Liver (tissue), 8 donors: ENCODE measurements at regions not wholly inside any gene's neighbourhood (a gene's known extent, or its start where the extent isn't known, plus 50 kb on each side); places are given as distances from the start of the nearest gene placed in this dataset.

ENCODE experiments used
- DNase-seq: peaks from one replicate; pipeline ENCODE4 v3.0.0-alpha.2; 2017; ENCODE audit warnings: low spot score
- H3K27ac ChIP-seq, 2 donors: one replicate each; pipeline ENCODE4 v1.7.0; 2013; ENCODE audit warnings: inconsistent platforms in 2 of 2, low read length in 2 of 2, control low read depth in 1 of 2, low read depth in 1 of 2, mild to moderate bottlenecking in 1 of 2
- H3K27me3 ChIP-seq, 4 donors: one replicate each; pipeline versions ENCODE4 v1.6.1 to v1.7.0; 2013; ENCODE audit warnings: low read length in 3 of 4, inconsistent platforms in 1 of 4, mild to moderate bottlenecking in 1 of 4, moderate library complexity in 1 of 4; ENCODE audit not compliant: control insufficient read depth in 4 of 4, insufficient read depth in 4 of 4
- H3K36me3 ChIP-seq, 4 donors: one replicate each; pipeline versions ENCODE4 v1.6.1 to v1.7.0; 2013; ENCODE audit warnings: low read length in 3 of 4, mild to moderate bottlenecking in 3 of 4, low read depth in 1 of 4, moderate library complexity in 1 of 4; ENCODE audit not compliant: control insufficient read depth in 4 of 4, insufficient read depth in 3 of 4
- H3K4me1 ChIP-seq, 4 donors: one replicate each; pipeline versions ENCODE4 v1.6.1 to v1.7.0; 2013; ENCODE audit warnings: low read length in 3 of 4, mild to moderate bottlenecking in 3 of 4, moderate library complexity in 1 of 4; ENCODE audit not compliant: control insufficient read depth in 4 of 4, insufficient read depth in 4 of 4
- H3K4me3 ChIP-seq, 3 donors: one replicate each; pipeline versions ENCODE4 v1.6.1 to v1.7.0; 2013; ENCODE audit warnings: low read length in 3 of 3, control low read depth in 1 of 3, low read depth in 1 of 3, mild to moderate bottlenecking in 1 of 3
- H3K9ac ChIP-seq, 2 donors: one replicate each; pipeline ENCODE4 v1.7.0; 2013; ENCODE audit warnings: low read length in 2 of 2, mild to moderate bottlenecking in 2 of 2, moderate library complexity in 2 of 2, control low read depth in 1 of 2, low read depth in 1 of 2
- H3K9me3 ChIP-seq, 4 donors: one replicate each; pipeline versions ENCODE4 v1.6.1 to v1.7.0; 2013; ENCODE audit warnings: low read length in 3 of 4; ENCODE audit not compliant: control insufficient read depth in 4 of 4
- ATF3 ChIP-seq: IDR thresholded peaks from 2 replicates; pipeline ENCODE4 v1.6.1; 2016; ENCODE audit warnings: antibody characterized with exemption
- EGR1 ChIP-seq, 2 donors: IDR thresholded peaks; 2 replicates each; pipeline ENCODE4 v1.6.1; 2016 to 2018; ENCODE audit warnings: antibody characterized with exemption in 2 of 2, low read depth in 2 of 2
- FOXA1 ChIP-seq: IDR thresholded peaks from 2 replicates; pipeline ENCODE4 v1.6.1; 2016; ENCODE audit warnings: antibody characterized with exemption
- FOXA2 ChIP-seq: IDR thresholded peaks from 2 replicates; pipeline ENCODE4 v1.6.1; 2016; ENCODE audit warnings: antibody characterized with exemption
- GABPA ChIP-seq, 2 donors: IDR thresholded peaks in 1 of 2; conservative IDR thresholded peaks in 1 of 2; 2 replicates each; pipeline ENCODE4 v1.6.1; 2016; ENCODE audit warnings: antibody characterized with exemption in 2 of 2, mild to moderate bottlenecking in 1 of 2, moderate library complexity in 1 of 2
- HNF4A ChIP-seq, 2 donors: conservative IDR thresholded peaks; 2 replicates each; pipeline ENCODE4 v1.6.1; 2016; ENCODE audit warnings: antibody characterized with exemption in 2 of 2, mild to moderate bottlenecking in 2 of 2
- HNF4G ChIP-seq: IDR thresholded peaks from 2 replicates; pipeline ENCODE4 v1.6.1; 2016; ENCODE audit warnings: antibody characterized with exemption
- JUND ChIP-seq, 2 donors: IDR thresholded peaks; 2 replicates each; pipeline ENCODE4 v1.6.1; 2016; ENCODE audit warnings: antibody characterized with exemption in 2 of 2
- MAX ChIP-seq: IDR thresholded peaks from 2 replicates; pipeline ENCODE4 v1.6.1; 2016; ENCODE audit warnings: antibody characterized with exemption
- NR2F2 ChIP-seq: IDR thresholded peaks from 2 replicates; pipeline ENCODE4 v1.6.1; 2016; ENCODE audit warnings: antibody characterized with exemption
- RAD21 ChIP-seq, 2 donors: IDR thresholded peaks; 2 replicates each; pipeline ENCODE4 v1.6.1; 2016; ENCODE audit warnings: antibody characterized with exemption in 2 of 2, mild to moderate bottlenecking in 2 of 2
- RXRA ChIP-seq, 2 donors: IDR thresholded peaks; 2 replicates each; pipeline ENCODE4 v1.6.1; 2017 to 2018; ENCODE audit warnings: antibody characterized with exemption in 2 of 2, mild to moderate bottlenecking in 1 of 2
- SP1 ChIP-seq: IDR thresholded peaks from 2 replicates; pipeline ENCODE4 v1.6.1; 2018; ENCODE audit warnings: antibody characterized with exemption, mild to moderate bottlenecking
- TAF1 ChIP-seq: conservative IDR thresholded peaks from 2 replicates; pipeline ENCODE4 v1.6.1; 2016; ENCODE audit warnings: antibody characterized with exemption, mild to moderate bottlenecking
- YY1 ChIP-seq: IDR thresholded peaks from 2 replicates; pipeline ENCODE4 v1.6.1; 2016; ENCODE audit warnings: antibody characterized with exemption, mild to moderate bottlenecking
- ZBTB33 ChIP-seq: IDR thresholded peaks from 2 replicates; pipeline ENCODE4 v1.6.1; 2016; ENCODE audit warnings: antibody characterized with exemption
- WGBS: extraction: QIAGEN DNeasy Blood & Tissue Kit; methylation state at CpG from one replicate; pipeline ENCODE4 v1.1.7; 2013; 5-methylcytosine and 5-hydroxymethylcytosine counted together
- TF ChIP-seq, protein P1 (sequence below): IDR thresholded peaks from 2 replicates; pipeline ENCODE4 v1.6.1; 2016; ENCODE audit warnings: antibody characterized with exemption, mild to moderate bottlenecking
- TF ChIP-seq, protein P2 (sequence below): fragments of 150-350 bp; IDR thresholded peaks from 2 replicates; pipeline ENCODE4 v1.5.1; 2017; ENCODE audit warnings: improper control_type of control experiment, low read depth, low read length; ENCODE audit not compliant: missing input control
- donor health status: healthy.
- donor health status: healthy.
- donor health status: healthy.
- donor health status: healthy.
- donor health status: healthy.

DNA sequence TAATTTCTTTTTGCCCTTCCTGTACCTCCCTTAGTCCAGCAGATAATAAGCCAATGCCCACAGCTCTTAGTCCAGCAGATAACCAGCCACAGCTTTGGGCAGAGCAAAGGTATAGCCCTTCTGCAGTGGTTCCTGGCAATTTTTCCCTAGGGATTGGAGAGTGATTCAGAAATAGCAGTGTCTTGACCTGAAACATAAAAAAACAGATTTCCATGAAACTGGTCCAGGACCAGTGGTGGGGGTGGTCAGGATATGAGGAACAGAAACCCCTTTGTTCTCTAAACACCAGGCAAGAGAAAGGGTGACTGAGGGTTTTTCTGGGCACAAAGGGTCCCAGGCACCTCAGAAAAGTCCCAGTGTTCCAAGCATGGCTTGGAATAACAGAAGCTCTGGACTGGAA lies 103.4 kb downstream of the ARRDC4 start:
- no peak overlapping the region for H3K27ac ChIP-seq
- no peaks in the 10 kb centered on the region for H3K9me3 ChIP-seq
- no peak overlapping the region for H3K4me3 ChIP-seq
- no peaks in the 10 kb centered on the region for H3K36me3 ChIP-seq
- no peak for DNase-seq
- H3K9ac ChIP-seq: no peak overlapping the region
- TF ChIP-seq NR2F2 (no peak), EGR1 (IDR thresholded peaks at IDR 0.05; ENCODE audit: low read depth in 2 of 2) (no peak), GABPA (IDR thresholded peaks at IDR 0.05 in 1 of 2, conservative IDR thresholded peaks at IDR 0.05 in 1 of 2) (no peak), SP1 (no peak), MAX (no peak), ZBTB33 (no peak), TAF1 (no peak), YY1 (no peak), HNF4A (conservative IDR thresholded peaks at IDR 0.05) (no peak), FOXA2 (no peak), JUND (IDR thresholded peaks at IDR 0.05) (no peak), ATF3 (no peak), FOXA1 (no peak)
- TF ChIP-seq, protein P1, sequence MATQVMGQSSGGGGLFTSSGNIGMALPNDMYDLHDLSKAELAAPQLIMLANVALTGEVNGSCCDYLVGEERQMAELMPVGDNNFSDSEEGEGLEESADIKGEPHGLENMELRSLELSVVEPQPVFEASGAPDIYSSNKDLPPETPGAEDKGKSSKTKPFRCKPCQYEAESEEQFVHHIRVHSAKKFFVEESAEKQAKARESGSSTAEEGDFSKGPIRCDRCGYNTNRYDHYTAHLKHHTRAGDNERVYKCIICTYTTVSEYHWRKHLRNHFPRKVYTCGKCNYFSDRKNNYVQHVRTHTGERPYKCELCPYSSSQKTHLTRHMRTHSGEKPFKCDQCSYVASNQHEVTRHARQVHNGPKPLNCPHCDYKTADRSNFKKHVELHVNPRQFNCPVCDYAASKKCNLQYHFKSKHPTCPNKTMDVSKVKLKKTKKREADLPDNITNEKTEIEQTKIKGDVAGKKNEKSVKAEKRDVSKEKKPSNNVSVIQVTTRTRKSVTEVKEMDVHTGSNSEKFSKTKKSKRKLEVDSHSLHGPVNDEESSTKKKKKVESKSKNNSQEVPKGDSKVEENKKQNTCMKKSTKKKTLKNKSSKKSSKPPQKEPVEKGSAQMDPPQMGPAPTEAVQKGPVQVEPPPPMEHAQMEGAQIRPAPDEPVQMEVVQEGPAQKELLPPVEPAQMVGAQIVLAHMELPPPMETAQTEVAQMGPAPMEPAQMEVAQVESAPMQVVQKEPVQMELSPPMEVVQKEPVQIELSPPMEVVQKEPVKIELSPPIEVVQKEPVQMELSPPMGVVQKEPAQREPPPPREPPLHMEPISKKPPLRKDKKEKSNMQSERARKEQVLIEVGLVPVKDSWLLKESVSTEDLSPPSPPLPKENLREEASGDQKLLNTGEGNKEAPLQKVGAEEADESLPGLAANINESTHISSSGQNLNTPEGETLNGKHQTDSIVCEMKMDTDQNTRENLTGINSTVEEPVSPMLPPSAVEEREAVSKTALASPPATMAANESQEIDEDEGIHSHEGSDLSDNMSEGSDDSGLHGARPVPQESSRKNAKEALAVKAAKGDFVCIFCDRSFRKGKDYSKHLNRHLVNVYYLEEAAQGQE: no peak
- no peaks in the 10 kb centered on the region for H3K27me3 ChIP-seq
- H3K4me1 ChIP-seq: no peaks in the 10 kb centered on the region

DNA sequence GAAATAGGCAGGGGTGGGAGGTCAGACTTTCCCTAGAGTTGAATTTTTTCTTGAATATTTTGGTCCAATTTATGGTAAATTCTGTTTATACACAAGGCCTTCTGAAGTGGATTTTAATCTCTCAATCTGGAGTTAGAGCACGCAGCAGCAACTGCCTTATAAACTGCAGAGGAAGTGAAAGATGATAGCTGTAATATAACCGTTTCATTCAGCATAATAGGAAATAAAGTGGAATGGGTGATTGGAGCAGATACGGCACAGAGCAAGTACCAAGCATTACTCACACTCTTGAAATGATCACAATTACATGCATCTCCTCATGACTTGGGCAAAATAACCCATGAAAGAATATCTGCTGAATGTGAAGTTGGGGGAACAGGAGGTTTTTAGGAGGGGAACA lies 106.8 kb downstream of the ARRDC4 start:
- Histone ChIP-seq H3K9ac (no peak overlapping the region), H3K27me3 (no peaks in the 10 kb centered on the region), H3K27ac (no peak overlapping the region), H3K4me1 (no peaks in the 10 kb centered on the region), H3K36me3 (no peaks in the 10 kb centered on the region), H3K4me3 (no peak overlapping the region), H3K9me3 (peaks cover 0 to 4% (median 1%) of the 10 kb centered on the region in 4 donors)
- no peak for TF ChIP-seq NR2F2
- TF ChIP-seq SP1: no peak
- TF ChIP-seq, protein P2, sequence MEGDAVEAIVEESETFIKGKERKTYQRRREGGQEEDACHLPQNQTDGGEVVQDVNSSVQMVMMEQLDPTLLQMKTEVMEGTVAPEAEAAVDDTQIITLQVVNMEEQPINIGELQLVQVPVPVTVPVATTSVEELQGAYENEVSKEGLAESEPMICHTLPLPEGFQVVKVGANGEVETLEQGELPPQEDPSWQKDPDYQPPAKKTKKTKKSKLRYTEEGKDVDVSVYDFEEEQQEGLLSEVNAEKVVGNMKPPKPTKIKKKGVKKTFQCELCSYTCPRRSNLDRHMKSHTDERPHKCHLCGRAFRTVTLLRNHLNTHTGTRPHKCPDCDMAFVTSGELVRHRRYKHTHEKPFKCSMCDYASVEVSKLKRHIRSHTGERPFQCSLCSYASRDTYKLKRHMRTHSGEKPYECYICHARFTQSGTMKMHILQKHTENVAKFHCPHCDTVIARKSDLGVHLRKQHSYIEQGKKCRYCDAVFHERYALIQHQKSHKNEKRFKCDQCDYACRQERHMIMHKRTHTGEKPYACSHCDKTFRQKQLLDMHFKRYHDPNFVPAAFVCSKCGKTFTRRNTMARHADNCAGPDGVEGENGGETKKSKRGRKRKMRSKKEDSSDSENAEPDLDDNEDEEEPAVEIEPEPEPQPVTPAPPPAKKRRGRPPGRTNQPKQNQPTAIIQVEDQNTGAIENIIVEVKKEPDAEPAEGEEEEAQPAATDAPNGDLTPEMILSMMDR: no peak
- TF ChIP-seq HNF4G: no peak
- TF ChIP-seq RXRA (IDR thresholded peaks at IDR 0.05): no peak
- TF ChIP-seq YY1: no peak
- TF ChIP-seq ATF3: no peak
- no peak for TF ChIP-seq FOXA2
- TF ChIP-seq GABPA (IDR thresholded peaks at IDR 0.05 in 1 of 2, conservative IDR thresholded peaks at IDR 0.05 in 1 of 2): no peak
- no peak for TF ChIP-seq ZBTB33
- TF ChIP-seq RAD21 (IDR thresholded peaks at IDR 0.05): no peak
- no peak for TF ChIP-seq HNF4A (conservative IDR thresholded peaks at IDR 0.05)
- DNase-seq: no peak
- WGBS: 59% methylated on average over 3 of the region's 3 CpGs
